Prostate gland (tissue), 2 donors: ENCODE measurements at regions not wholly inside any gene's neighbourhood (a gene's known extent, or its start where the extent isn't known, plus 50 kb on each side); places are given as distances from the start of the nearest gene placed in this dataset.

Experiments used
- DNase-seq: peaks from one replicate; pipeline ENCODE4 v3.0.0-alpha.2; 2019; ENCODE audit warnings: low spot score
- H3K27ac ChIP-seq, 2 donors: fragments of 200-600 bp; sonication (generic); 2 replicates each; pipeline ENCODE4 v1.5.1; 2017 to 2019
- H3K27me3 ChIP-seq: fragments of 200-600 bp; sonication (generic); replicated peaks from 2 replicates; pipeline ENCODE4 v1.5.1; 2019; ENCODE audit not compliant: insufficient read depth
- H3K36me3 ChIP-seq, 2 donors: fragments of 200-600 bp; sonication (generic); 1 replicate in 1 of 2; 2 replicates in 1 of 2; pipeline versions ENCODE4 v1.5.1 to v1.8.1; 2017 to 2019
- H3K4me1 ChIP-seq: fragments of 200-600 bp; sonication (generic); replicated peaks from 2 replicates; pipeline ENCODE4 v1.5.1; 2019
- H3K4me3 ChIP-seq, 2 donors: fragments of 200-600 bp; sonication (generic); 2 replicates each; pipeline ENCODE4 v1.5.1; 2017 to 2019
- H3K9me3 ChIP-seq: fragments of 200-600 bp; sonication (generic); 2 replicates; pipeline ENCODE4 v1.5.1; 2017
- POLR2A ChIP-seq: fragments of 450-650 bp; IDR thresholded peaks from one replicate; pipeline ENCODE4 v1.6.1; 2016; ENCODE audit warnings: antibody characterized with exemption, mild to moderate bottlenecking
- POLR2AphosphoS5 ChIP-seq: sonication (generic); formaldehyde crosslinking; IDR thresholded peaks from one replicate; pipeline ENCODE4 v1.6.1; 2017; ENCODE audit warnings: antibody characterized with exemption
- WGBS: methylation state at CpG from one replicate; pipeline ENCODE4 v1.1.5; 2018; 5-methylcytosine and 5-hydroxymethylcytosine counted together
- intact Hi-C: fragments of 100-400 bp; cut with DNase I; formaldehyde crosslinking; loops from one replicate; pipeline ENCODE4 v1.14.2; 2022
- TF ChIP-seq, protein P1 (sequence below), 4 experiments: fragments of 200-600 bp in 2 of 4; fragments of 450-650 bp in 2 of 4; sonication (generic) in 2 of 4; IDR thresholded peaks; 1 replicate in 3 of 4; 2 replicates in 1 of 4; pipeline ENCODE4 v1.5.1; 2016 to 2019; ENCODE audit warnings: antibody characterized with exemption in 4 of 4, mild to moderate bottlenecking in 2 of 4, moderate library complexity in 2 of 4

DNA sequence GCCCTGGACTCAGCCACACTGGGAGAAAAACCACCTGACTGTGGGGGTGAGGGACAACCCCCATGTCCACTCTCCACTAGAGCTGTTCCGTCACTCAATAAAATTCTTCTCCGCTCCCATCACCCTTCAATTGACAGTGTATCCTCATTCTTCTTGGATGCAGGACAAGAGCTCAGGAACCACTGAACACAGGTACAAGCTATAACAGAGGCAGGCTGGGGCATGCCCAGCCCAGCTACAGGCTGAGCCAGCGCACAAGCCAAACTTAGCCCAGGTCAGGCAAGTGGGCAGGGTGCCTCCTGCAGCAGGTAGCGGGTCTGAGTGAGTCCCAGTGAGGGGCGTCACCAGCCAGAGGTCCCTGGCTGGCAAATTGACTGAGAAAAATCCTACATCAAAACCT, 183.4 kb downstream of the HINT1 start:
- no peak for DNase-seq
- 83% methylated on average over 5 of the region's 5 CpGs for WGBS
- H3K36me3 ChIP-seq: no peaks in the 10 kb centered on the region
- H3K27me3 ChIP-seq: no peaks in the 10 kb centered on the region
- no peak overlapping the region for H3K27ac ChIP-seq
- intact Hi-C loops: no loop called here
- TF ChIP-seq, protein P1, sequence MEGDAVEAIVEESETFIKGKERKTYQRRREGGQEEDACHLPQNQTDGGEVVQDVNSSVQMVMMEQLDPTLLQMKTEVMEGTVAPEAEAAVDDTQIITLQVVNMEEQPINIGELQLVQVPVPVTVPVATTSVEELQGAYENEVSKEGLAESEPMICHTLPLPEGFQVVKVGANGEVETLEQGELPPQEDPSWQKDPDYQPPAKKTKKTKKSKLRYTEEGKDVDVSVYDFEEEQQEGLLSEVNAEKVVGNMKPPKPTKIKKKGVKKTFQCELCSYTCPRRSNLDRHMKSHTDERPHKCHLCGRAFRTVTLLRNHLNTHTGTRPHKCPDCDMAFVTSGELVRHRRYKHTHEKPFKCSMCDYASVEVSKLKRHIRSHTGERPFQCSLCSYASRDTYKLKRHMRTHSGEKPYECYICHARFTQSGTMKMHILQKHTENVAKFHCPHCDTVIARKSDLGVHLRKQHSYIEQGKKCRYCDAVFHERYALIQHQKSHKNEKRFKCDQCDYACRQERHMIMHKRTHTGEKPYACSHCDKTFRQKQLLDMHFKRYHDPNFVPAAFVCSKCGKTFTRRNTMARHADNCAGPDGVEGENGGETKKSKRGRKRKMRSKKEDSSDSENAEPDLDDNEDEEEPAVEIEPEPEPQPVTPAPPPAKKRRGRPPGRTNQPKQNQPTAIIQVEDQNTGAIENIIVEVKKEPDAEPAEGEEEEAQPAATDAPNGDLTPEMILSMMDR (IDR thresholded peaks at IDR 0.05): no peak
- TF ChIP-seq POLR2A (no peak), POLR2AphosphoS5 (no peak)
- no peaks in the 10 kb centered on the region for H3K9me3 ChIP-seq
- no peak overlapping the region for H3K4me3 ChIP-seq
- H3K4me1 ChIP-seq: peaks cover 3% of the 10 kb centered on the region

DNA sequence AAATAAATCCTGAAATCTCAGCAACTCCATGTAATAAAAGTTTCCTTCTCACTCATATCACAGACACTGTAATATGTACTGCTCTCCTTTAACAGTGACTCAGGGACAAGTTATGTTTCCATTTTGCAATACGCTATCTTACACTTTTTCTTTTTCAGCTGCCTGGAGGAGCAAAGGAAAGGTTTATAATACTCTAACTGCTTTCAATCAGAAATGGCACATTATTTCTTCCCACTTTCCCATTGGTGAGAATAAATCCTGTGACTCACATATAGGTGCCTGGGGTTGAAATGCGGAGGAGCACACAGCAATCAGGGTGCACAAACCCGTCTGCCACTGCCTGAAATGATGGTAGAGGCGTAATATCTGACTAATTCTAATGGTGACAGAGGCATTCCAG, 186.6 kb downstream of the HINT1 start:
- intact Hi-C loops: no loop called here
- Histone ChIP-seq H3K9me3 (no peaks in the 10 kb centered on the region), H3K27me3 (no peaks in the 10 kb centered on the region), H3K27ac (no peak overlapping the region), H3K4me3 (no peak overlapping the region), H3K4me1 (no peaks in the 10 kb centered on the region), H3K36me3 (no peaks in the 10 kb centered on the region)
- TF ChIP-seq POLR2A (no peak), POLR2AphosphoS5 (no peak)
- TF ChIP-seq, protein P1 (IDR thresholded peaks at IDR 0.05): no peak
- no peak for DNase-seq
- WGBS: 92% methylated on average over 4 of the region's 4 CpGs

DNA sequence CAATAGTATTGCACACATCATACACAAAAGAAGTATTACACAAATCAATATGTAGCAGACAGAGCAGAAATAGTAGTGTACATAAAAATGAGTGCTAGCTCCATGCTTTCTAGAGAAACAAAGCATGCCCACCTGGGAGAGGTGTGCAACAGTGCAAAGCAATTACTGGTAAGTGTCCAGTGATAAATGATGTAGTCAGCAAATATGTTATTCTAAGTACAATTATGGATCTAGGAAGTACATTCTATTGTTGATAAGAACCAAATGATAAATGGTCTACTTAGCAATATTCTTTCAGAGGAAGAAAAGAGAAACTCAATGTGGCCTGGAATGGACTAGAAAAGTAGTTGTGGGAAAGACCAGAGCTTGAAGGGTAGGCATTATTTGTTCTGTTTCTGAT, 188.6 kb downstream of the HINT1 start:
- Histone ChIP-seq H3K4me1 (no peaks in the 10 kb centered on the region), H3K4me3 (no peak overlapping the region), H3K27me3 (no peaks in the 10 kb centered on the region), H3K27ac (no peak overlapping the region), H3K9me3 (no peaks in the 10 kb centered on the region), H3K36me3 (no peaks in the 10 kb centered on the region)
- DNase-seq: no peak
- TF ChIP-seq POLR2AphosphoS5: no peak
- TF ChIP-seq, protein P1 (IDR thresholded peaks at IDR 0.05): no peak
- TF ChIP-seq POLR2A: no peak
- intact Hi-C loops: no loop called here

DNA sequence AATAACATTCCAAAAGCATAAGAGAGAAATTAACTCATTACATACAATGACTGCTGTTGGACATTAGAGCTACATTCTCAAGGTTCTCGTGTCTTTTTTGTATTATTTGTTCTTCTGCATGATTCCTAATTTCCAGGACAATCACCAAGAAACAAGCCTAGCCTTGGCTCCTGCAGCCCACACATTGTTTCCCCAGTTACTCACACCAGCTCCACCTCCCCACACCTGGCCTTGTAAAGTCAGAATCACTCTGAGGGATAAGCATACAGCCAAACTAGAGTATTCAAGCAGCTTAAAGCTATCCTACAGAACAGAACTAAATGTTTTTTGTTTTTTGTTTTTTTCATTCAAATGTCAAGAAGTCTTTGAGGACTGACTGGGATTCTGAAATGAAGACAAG, 189.2 kb downstream of the HINT1 start:
- intact Hi-C loops: no loop called here
- TF ChIP-seq POLR2AphosphoS5 (no peak), POLR2A (no peak)
- TF ChIP-seq, protein P1 (IDR thresholded peaks at IDR 0.05): no peak
- no peaks in the 10 kb centered on the region for H3K4me1 ChIP-seq

DNA sequence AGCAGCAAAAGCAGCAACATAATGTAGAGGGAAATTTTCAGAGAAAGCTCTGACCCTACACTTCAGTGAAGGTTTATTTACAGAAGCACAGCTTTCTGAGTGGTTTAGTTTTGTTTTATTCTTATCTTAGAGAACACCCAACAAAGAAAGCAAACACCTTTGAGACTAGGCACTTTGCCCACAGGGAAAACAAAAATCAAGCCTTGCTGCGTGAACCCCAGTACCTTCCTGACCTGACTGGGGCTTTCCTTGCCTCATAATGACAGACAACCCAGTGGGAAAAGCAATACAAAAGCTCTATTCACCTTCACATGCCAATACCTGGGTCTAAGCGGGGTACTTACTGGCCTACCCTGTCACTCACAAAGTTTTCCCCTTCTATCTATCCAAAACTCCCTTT, 189.8 kb downstream of the HINT1 start:
- DNase-seq: no peak
- Histone ChIP-seq H3K27ac (no peak overlapping the region), H3K4me3 (no peak overlapping the region), H3K36me3 (no peaks in the 10 kb centered on the region), H3K9me3 (no peaks in the 10 kb centered on the region), H3K4me1 (no peaks in the 10 kb centered on the region), H3K27me3 (no peaks in the 10 kb centered on the region)
- no peak for TF ChIP-seq POLR2A
- TF ChIP-seq POLR2AphosphoS5: no peak
- 52% methylated on average over 2 of the region's 2 CpGs for WGBS
- intact Hi-C loops: no loop called here

More for the DNA sequence above, 189.2 kb downstream of the HINT1 start:
- DNase-seq: no peak
- H3K9me3 ChIP-seq: no peaks in the 10 kb centered on the region
- H3K27me3 ChIP-seq: no peaks in the 10 kb centered on the region
- H3K27ac ChIP-seq: no peak overlapping the region
- H3K36me3 ChIP-seq: no peaks in the 10 kb centered on the region
- H3K4me3 ChIP-seq: no peak overlapping the region
- 24% methylated on average over 1 of the region's 1 CpG for WGBS
